ENCODE measurements at regions not wholly inside any gene's neighbourhood (a gene's known extent, or its start where the extent isn't known, plus 50 kb on each side); places are given as distances from the start of the nearest gene placed in this dataset.

GRCh38 chr12:4969405-4969804, 59.7 kb downstream of the KCNA1 start:
- Mint-ChIP-seq H3K27me3 (peaks cover 24% of the 10 kb centered on the region), H3K4me1 (no peaks in the 10 kb centered on the region), H3K4me3 (no peak overlapping the region), H3K36me3 (no peaks in the 10 kb centered on the region), H3K27ac (no peak overlapping the region), H3K9me3 (peaks cover 0 to under 1% (median 0%) of the 10 kb centered on the region in 3 donors)

- Mint-ChIP-seq H3K27ac (no peak overlapping the region), H3K4me1 (no peaks in the 10 kb centered on the region), H3K27me3 (peaks cover 26% of the 10 kb centered on the region)
Measured at GRCh38 chr12:4974217-4974616, 64.5 kb downstream of the KCNA1 start.

GRCh38 chr12:4975574-4975973, 65.9 kb downstream of the KCNA1 start:
- peaks cover 0 to 2% (median 0%) of the 10 kb centered on the region in 3 donors for H3K9me3 Mint-ChIP-seq
- no peaks in the 10 kb centered on the region for H3K36me3 Mint-ChIP-seq
- peaks cover 23% of the 10 kb centered on the region for H3K27me3 Mint-ChIP-seq
- H3K4me3 Mint-ChIP-seq = no peak overlapping the region
- no peak overlapping the region for H3K27ac Mint-ChIP-seq
- no peaks in the 10 kb centered on the region for H3K4me1 Mint-ChIP-seq

More at GRCh38 chr12:4974217-4974616, 64.5 kb downstream of the KCNA1 start:
- H3K4me3 Mint-ChIP-seq = no peak overlapping the region
- peaks cover 0 to 2% (median 0%) of the 10 kb centered on the region in 3 donors for H3K9me3 Mint-ChIP-seq
- H3K36me3 Mint-ChIP-seq = no peaks in the 10 kb centered on the region

GRCh38 chr12:4977102-4977501, 66.6 kb upstream of the KCNA5 start:
- H3K36me3 Mint-ChIP-seq = no peaks in the 10 kb centered on the region
- H3K27ac Mint-ChIP-seq = no peak overlapping the region
- peaks cover 0 to 2% (median 0%) of the 10 kb centered on the region in 3 donors for H3K9me3 Mint-ChIP-seq
- peaks cover 27% of the 10 kb centered on the region for H3K27me3 Mint-ChIP-seq
- H3K4me1 Mint-ChIP-seq = no peaks in the 10 kb centered on the region
- no peak overlapping the region for H3K4me3 Mint-ChIP-seq

- Mint-ChIP-seq H3K27me3 (peaks cover 34% of the 10 kb centered on the region), H3K4me3 (no peak overlapping the region), H3K4me1 (no peaks in the 10 kb centered on the region), H3K36me3 (no peaks in the 10 kb centered on the region), H3K9me3 (peaks cover 0 to 2% (median 0%) of the 10 kb centered on the region in 3 donors), H3K27ac (no peak overlapping the region)
Measured at GRCh38 chr12:4978737-4979136, 64.9 kb upstream of the KCNA5 start.

GRCh38 chr12:4979737-4980136, 63.9 kb upstream of the KCNA5 start:
- Mint-ChIP-seq H3K27me3 (peaks cover 30% of the 10 kb centered on the region), H3K36me3 (no peaks in the 10 kb centered on the region)

GRCh38 chr12:4984344-4984743, 59.3 kb upstream of the KCNA5 start:
- H3K27ac Mint-ChIP-seq = no peak overlapping the region
- no peaks in the 10 kb centered on the region for H3K36me3 Mint-ChIP-seq

More at GRCh38 chr12:4979737-4980136, 63.9 kb upstream of the KCNA5 start:
- Mint-ChIP-seq H3K4me1 (no peaks in the 10 kb centered on the region), H3K9me3 (no peaks in the 10 kb centered on the region), H3K4me3 (no peak overlapping the region), H3K27ac (no peak overlapping the region)

GRCh38 chr12:4984971-4985370, 58.7 kb upstream of the KCNA5 start:
- H3K27me3 Mint-ChIP-seq = peaks cover 33% of the 10 kb centered on the region
- H3K4me1 Mint-ChIP-seq = no peaks in the 10 kb centered on the region
- H3K27ac Mint-ChIP-seq = no peak overlapping the region
- H3K9me3 Mint-ChIP-seq = peaks cover 0 to 2% (median 0%) of the 10 kb centered on the region in 3 donors
- no peak overlapping the region for H3K4me3 Mint-ChIP-seq
- no peaks in the 10 kb centered on the region for H3K36me3 Mint-ChIP-seq

More at GRCh38 chr12:4984344-4984743, 59.3 kb upstream of the KCNA5 start:
- no peak overlapping the region for H3K4me3 Mint-ChIP-seq
- no peaks in the 10 kb centered on the region for H3K4me1 Mint-ChIP-seq
- peaks cover 35% of the 10 kb centered on the region for H3K27me3 Mint-ChIP-seq
- H3K9me3 Mint-ChIP-seq = peaks cover 0 to 2% (median 0%) of the 10 kb centered on the region in 3 donors

- no peak overlapping the region for H3K4me3 Mint-ChIP-seq
Measured at GRCh38 chr12:4985820-4986219, 57.9 kb upstream of the KCNA5 start.

GRCh38 chr12:4987076-4988046, 56.3 kb upstream of the KCNA5 start:
- Mint-ChIP-seq H3K36me3 (no peaks in the 10 kb centered on the region), H3K4me1 (no peaks in the 10 kb centered on the region), H3K9me3 (peaks cover 0 to 2% (median 0%) of the 10 kb centered on the region in 3 donors), H3K27me3 (peaks cover 28% of the 10 kb centered on the region), H3K4me3 (peak overlapping the region in 1 of 4 donors; percentile 59), H3K27ac (no peak overlapping the region)

More at GRCh38 chr12:4985820-4986219, 57.9 kb upstream of the KCNA5 start:
- Mint-ChIP-seq H3K27me3 (peaks cover 31% of the 10 kb centered on the region), H3K9me3 (peaks cover 0 to 2% (median 0%) of the 10 kb centered on the region in 3 donors), H3K36me3 (no peaks in the 10 kb centered on the region), H3K4me1 (no peaks in the 10 kb centered on the region), H3K27ac (no peak overlapping the region)

- Mint-ChIP-seq H3K4me1 (no peaks in the 10 kb centered on the region), H3K9me3 (no peaks in the 10 kb centered on the region), H3K4me3 (no peak overlapping the region), H3K36me3 (no peaks in the 10 kb centered on the region), H3K27ac (no peak overlapping the region), H3K27me3 (peaks cover 37% of the 10 kb centered on the region)
Measured at GRCh38 chr12:4991373-4991772, 52.3 kb upstream of the KCNA5 start.

- Mint-ChIP-seq H3K27ac (no peak overlapping the region), H3K27me3 (peaks cover 41% of the 10 kb centered on the region), H3K9me3 (no peaks in the 10 kb centered on the region), H3K4me3 (no peak overlapping the region), H3K4me1 (no peaks in the 10 kb centered on the region), H3K36me3 (no peaks in the 10 kb centered on the region)
Measured at GRCh38 chr12:4991801-4992200, 51.9 kb upstream of the KCNA5 start.

GRCh38 chr12:4992871-4993270, 50.8 kb upstream of the KCNA5 start:
- Mint-ChIP-seq H3K27ac (no peak overlapping the region), H3K27me3 (peaks cover 36% of the 10 kb centered on the region), H3K9me3 (peaks cover 0 to 1% (median 0%) of the 10 kb centered on the region in 3 donors), H3K4me3 (no peak overlapping the region), H3K4me1 (no peaks in the 10 kb centered on the region), H3K36me3 (no peaks in the 10 kb centered on the region)

Data from IgD-negative memory B cell (primary cell).